Middle frontal gyrus (tissue), 1 donor: ENCODE measurements at regions not wholly inside any gene's neighbourhood (a gene's known extent, or its start where the extent isn't known, plus 50 kb on each side); places are given as distances from the start of the nearest gene placed in this dataset.
A peak's percentile ranks its signal among the peaks of the same experiment; 100 is the strongest.
"Not testable (repeated sequence)": the region's sequence is repeated elsewhere in the genome, so short reads cannot be mapped to it uniquely, and the experiment has no call there.

Experiments used
- DNase-seq: peaks from one replicate; pipeline ENCODE4 v3.0.0-alpha.2; 2015; ENCODE audit warnings: low spot score; ENCODE audit errors: extremely low spot score

DNA sequence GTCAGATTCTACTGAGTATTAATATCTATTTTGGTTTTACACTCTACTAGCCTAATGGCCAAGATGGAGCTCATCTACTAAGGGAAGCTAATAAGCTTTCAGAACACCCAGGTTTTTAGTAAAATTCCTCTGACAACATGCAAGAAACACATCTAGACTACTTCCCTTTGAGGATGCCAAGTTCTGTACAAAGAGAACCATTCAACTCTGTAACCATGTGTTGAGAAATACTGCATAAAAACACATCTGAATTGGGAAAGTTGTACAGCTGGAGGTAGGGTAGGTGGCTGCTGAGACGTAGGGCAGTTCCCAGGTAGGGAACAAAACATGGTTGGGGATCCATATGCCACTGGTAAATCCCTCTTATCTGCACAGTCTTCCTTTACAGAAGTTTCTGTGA is 66.2 kb downstream of the SC5D start:
- no peak for DNase-seq

DNA sequence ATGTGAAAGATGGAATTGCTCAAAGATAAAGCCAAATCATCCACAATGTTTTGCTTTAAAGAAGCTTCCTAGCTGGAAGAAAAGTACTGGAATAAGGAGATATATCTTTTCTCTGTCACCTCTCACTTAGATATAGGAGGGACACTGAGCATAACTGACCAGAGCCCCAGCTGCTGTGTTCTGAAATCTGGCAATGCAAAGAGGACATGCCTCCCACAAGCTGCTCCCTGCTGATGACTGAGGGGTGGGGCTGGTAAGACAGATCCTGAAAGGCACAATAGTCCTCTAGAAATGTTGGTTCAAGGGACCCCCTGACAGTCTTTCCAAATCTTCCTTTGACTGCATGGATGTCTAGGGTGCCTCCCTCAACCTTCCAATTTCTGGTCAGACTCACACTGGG is 67.0 kb downstream of the SC5D start:
- no peak for DNase-seq

DNA sequence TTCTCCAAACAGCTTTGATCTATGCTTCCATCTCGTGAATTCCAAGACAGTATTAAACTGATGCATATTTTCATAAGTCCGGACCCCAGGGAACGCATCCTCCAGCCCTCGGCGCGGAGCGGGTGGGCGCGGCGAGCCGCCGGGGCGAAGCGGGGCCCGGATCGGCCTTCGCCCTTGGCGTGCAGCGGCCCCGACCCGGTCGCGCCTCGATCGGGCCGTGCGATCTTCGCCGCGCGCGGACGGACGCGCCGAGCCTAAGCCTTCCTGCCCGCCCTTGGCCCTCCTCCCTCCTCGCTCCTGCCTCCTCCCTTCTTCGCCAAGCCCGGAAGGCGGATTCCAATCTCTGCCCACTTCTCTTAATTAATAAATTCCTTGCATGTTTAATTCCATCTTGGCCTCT is 70.4 kb downstream of the SC5D start:
- DNase-seq: not testable (repeated sequence)

DNA sequence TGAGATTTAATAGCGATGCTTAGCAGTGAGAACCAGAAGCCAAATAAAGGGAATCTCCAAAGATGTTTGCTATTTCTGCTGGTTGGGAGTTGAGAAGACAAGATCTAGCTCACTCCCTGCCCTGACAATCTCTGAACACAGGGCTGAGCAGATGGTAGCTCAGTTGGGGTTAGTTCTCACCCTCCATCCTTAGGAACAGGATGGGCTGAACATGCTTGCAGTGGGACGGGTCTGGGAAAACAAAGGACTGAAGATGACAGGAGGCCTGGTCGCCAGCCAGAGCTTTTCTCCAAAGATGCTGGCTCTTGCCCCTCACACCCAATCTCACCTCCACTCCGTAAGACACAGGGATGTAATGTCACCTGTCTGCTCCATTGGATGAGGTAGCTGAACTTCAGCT is 72.7 kb downstream of the SC5D start:
- DNase-seq: no peak

DNA sequence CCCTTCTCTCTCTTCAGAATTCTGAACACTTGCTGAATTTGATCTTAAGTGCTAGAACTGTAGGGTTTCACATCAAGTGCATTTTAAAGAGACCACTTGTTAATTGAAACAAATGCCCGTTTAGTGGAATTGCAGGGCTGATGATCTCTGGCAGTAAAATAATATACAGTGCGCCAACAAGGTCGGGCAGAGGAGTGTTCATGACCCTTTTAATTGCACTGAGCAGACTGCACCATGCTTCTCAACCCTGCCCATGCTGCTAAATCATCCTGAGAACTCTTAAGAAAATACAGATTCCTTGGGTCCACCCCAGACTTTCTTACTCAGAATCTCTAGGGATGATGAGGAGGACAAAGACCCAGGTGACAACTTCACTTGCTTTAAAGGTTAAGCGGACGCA is 73.5 kb downstream of the SC5D start:
- no peak for DNase-seq

DNA sequence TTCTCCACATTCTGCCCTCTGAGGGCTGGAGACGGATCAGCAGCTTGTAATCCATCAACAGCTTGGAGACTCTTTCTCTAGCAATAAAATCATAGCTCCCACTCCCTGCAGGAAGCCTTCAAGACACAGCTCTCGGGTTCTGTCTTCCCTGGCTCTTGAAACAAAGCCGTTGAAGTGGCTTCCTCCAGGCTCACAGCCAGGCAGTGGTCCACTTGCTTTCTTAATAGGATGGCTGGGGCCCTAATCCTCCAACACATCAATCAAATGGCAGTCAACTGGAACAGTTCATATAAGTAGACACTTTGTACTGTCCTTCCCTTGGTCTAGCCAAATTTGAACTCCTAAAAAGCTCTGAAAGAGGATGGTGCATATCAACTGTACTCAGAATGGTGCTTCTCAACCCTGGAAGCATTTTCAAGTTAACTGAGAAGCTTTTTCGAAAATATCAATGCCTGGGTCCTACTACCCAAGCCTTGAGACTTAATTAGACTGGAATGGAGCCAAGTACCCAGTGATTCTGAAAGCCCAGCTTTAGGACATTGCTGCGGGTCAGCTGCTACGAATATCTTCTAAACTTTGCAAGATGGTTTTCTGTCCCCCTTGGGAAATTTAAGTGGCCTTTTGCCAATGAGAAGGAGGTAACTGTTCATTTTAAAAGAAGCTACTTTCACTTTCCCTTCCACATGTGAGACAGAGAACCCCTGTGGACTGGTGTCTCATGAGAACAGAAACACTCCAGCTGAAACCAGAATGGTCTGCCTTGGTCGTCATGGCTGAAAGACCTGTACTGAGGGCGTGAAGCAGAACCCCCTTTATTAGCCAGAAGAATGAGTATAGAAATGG is 74.7 kb downstream of the SC5D start:
- DNase-seq: no peak

DNA sequence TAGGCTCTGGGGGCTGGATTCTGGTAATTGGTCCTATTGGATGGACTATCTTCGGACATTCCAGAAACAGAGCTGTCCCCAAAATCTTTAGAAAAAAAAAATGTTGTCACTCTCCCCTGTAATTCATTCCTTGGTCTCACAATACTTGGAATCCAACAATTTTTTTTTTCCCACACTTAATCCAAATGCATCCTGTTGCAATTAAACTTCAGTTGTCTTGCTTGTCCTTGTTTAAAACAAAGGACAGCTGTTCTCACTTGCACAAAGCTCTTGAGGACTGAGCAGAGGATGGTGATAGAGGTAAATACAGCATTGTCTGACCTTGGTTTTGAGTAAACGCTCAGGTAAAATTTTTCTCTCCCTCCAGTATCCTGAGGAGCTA is 75.3 kb downstream of the SC5D start:
- DNase-seq: no peak

DNA sequence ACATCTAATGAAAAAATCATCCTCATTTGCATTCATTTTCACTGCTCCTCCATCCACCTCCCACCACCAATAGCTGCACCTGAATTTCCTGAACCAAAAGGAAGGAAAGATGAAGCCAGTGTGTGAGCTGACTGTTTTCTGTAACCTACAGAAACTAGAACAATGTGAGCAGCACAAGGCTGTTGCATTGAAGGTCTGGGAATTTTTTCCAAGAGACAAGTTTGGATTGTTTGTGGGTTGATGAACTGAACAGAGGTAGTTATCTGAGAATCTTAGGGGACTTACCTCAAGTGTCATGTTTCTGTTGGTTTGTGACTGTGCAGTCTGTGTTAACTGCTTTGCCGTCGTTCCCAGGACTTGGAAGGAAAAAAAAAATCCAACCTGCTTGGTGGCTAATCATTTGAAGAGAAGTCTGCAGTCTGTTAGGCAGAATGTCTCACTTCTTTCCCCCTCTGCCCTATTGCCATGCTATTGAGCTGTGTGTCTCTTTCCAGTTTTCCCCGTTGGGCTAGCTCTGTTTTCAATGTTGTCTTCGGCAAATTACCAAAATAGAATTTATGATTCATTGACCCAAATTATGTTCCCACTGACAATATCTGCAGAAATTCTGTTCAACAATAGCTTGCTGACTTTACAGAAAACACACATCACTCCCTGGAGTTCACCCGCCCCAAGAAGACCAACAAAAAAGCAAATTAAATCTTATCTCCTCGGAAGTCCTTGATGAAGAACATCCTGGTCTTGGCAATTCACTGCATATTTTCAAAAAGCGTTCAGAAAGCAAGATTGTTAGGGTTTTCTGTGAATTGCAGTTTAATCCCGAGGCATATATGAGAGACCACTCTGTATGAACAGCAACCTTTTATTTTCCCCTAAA is 76.0 kb downstream of the SC5D start:
- DNase-seq: no peak

DNA sequence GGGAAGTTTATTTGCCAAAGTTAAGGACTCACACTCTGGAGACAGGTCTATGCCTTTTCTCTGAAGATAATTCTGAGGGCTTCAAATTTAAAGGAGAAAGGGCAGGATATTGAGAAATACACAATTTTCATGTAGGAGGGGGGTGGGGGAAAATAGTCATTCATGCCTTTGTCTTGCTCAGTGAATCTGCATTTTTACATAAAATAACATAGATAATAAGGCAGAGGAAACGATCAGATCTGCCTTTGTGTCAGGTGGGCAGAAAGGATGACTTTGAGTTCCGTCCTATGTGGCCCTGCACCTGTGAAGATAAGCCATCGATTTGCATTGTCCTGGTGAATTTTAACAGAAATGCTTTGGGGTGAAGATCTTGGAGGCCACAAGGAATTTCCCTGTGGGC is 76.8 kb downstream of the SC5D start:
- DNase-seq: no peak

DNA sequence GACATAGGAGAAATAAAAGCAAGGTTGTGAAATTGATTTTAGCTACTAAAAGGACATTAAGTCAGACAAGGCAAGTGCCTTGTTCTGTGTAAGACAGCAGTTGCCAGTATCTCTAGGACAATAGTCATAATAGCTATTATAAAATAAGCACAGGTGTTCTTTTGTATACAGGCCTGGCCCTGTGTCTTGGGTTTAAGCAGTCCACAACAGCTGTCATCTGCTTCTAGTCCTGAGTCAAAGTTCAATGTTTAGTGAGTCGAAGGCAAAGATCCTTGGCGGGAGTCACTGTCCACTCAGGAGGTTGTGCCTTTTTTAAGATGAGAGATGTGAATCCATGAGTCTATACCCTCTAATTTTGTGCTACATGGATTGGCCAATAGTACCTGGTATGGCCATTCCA is 79.5 kb downstream of the SC5D start:
- no peak for DNase-seq

DNA sequence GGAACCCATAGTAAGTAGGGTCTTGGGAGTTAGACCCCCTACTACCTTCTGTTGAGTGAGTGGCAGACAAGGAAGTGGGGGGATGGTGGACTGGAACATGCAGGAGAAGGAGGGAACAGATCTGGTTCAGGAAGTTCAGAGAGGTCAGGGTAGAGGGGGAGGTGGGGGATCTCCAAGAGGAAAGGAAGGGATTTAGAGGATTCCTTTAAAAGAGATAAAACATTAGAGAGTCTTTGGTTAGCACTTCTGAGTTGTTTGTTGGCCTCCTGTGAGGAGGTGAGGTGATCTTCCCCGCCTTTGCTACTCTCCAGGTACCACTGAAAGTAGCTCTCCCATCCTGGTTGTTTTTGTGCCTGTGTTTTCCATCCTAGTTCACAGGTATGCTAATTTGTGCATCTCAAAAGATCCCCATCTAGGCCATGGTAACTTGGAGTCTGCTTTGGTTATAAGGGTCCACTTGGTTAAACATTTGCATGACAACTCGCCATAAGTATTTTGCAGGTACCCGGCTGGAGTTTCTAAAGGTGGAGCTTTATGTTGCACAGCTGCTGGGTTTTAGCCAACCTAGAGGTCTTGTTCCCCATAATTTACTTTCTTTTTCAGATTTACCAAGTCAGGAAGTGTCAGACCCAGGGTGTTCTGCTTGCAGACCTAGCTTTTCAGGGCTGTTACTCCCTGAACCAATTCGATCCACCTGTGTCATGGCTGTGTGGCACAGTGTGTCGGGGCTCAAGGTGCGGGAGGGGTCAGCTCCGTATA is 79.3 kb upstream of the SORL1 start:
- no peak for DNase-seq

DNA sequence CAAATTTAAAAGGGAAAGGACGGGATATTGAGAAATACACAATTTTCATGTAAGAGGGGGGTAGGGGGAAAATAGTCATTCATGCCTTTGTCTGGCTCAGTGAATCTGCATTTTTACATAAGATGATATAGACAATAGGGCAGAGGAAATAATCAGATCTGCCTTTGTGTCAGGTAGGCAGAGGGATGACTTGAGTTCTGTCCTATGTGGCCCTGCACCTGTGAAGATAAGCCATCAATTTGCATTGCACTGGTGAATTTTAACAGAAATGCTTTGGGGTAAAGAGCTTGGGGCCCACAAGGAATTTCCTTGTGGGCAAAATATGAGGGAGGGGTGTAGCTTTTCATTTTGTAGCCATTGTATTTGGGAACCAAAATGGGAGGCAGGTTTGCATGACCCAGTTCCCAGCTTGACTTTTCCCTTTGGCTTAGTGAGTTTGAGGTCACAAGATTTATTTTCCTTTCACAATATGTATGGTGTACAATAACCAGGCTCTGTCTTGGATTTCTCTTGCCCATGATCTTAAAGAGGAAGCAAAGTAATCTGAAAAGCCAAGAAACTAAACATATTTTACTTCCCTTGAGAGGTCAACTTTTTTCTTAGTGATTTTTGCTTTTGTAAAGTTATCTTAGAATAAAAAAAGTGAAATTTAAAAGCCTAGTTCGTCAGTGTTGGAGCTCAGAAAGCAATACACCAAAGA is 77.7 kb upstream of the SORL1 start:
- no peak for DNase-seq

DNA sequence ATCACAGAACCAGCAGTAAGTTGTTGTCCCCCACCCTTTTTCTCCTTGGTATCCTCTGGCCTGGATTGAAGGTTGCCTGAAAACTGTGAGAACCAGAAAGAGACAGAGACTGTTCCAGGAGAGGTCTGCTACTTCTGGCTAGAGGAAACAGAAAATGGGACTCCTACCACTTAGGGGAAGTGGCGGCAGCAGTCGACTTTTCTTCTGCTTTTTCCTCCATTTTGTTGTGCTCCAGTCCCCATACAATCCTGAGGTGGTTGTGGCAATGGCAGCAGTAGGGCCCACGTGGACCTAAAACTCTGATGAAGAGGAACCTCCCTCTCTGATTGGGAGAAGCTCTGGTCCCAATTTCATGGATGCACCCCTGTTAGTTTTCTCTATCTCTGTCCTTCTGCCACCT is 76.0 kb upstream of the SORL1 start:
- no peak for DNase-seq

DNA sequence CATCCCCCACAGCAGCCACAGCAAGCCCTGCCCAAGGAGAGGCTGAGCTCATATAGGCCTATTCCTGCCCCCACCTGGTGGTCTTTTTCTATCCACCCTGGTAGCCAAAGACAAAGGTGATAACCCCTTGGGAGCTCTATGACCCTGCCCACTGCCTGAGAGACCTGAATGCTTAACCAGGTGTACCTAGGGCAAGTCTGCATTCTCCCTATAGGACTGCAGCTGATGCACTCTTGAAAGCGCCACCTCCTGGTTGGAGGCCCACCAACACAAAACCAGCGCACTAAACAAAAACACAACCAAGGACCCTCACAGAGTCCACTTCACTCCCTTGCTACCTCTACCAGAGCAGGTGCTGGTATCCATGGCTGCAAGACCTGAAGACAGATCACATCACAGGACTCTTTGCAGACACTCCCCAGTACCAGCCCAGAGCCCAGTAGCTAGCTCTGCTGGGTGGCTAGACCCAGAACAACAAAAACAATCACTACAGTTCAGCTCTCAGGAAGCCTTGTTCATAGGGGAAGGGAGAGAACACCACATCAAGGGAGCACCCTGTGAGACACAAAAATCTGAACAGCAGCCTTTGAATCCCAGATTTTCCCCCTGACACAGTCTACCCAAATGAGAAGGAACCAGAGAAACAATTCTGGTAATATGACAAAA is 72.8 kb upstream of the SORL1 start:
- not testable (repeated sequence) for DNase-seq

DNA sequence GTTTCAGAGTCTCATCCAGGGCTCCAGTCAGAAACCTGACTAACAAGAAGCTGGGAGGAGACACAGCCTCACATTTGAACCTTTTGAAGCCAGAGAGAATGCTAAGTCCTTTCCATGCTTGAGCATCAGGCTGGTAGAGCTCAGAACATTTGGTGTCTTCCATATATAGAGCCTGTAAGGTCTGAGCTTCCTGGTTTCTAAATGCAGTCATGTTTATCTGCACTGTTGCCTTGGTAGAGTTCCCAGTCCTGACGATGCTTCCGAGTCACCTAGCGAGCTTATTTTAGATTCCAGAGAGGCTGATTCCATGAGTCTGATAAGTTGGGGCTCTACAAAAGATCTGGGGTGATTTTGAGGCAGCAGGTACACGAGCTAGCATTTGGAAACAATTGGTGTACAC is 68.4 kb upstream of the SORL1 start:
- DNase-seq: peak; percentile 51

DNA sequence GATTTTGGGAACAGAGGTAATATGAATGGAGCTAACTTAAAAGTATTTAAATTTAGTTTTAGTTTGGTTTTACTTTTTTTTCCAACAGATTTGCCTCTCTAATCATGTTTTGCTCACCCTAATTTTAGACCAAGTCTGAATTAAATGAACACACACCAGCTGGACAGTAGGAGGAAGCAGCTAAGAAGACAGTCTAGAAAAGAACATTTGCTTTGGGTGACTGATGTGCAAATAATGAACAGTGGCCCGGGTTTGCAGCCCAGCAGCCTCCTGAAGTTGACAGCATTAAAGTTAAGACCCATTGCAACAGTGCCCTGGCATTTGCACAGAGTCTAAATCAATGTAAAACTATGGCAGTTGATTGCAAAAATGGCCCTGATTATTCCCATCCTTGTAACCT is 66.4 kb upstream of the SORL1 start:
- DNase-seq: no peak
